Fibroblast of skin of left quadriceps (primary cell): ENCODE measurements at regions not wholly inside any gene's neighbourhood (a gene's known extent, or its start where the extent isn't known, plus 50 kb on each side); places are given as distances from the start of the nearest gene placed in this dataset.

Source experiments
- DNase-seq, 2 experiments: peaks; one replicate each; pipeline ENCODE4 v3.0.0-alpha.2; 2013; ENCODE audit warnings: low read depth in 2 of 2

DNA sequence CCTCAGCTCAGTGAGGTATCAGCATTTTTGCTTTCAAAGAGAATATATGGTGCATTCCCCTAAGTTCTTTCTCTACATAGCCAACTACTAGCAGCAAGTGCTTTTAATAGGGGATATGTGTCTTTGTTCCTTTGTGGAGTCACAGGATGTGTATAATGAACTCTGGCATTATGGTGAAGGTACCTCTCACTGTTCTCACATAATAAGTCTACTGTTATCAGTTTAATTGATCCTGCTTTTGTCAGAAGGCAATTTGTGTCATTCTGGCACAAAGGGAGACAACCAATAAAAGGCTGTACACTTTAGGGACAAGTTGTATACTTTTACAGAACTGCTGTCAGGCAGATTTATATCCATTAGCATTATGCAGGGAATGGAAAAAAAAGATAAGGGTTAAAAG is 531.4 kb upstream of the RIOK2 start:
- DNase-seq = no peak

DNA sequence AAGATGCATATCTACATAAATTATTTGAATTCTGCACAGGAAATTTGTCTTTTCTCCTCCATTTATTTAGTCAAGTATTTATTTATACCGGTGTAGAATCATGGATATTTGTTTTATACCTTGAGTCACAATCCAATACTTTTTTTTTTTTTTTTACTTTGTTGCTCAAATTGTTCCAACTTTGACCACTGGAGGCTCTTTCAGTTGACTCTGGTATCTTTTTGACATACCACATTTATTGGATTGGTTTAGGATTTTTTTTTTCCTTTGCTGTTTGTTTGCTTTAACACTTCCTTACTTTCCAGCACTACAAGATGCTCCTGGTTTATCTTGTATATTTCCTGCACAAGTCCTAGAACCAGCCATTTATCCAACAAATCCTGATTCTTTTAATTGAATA is 543.1 kb upstream of the RIOK2 start:
- no peak for DNase-seq

DNA sequence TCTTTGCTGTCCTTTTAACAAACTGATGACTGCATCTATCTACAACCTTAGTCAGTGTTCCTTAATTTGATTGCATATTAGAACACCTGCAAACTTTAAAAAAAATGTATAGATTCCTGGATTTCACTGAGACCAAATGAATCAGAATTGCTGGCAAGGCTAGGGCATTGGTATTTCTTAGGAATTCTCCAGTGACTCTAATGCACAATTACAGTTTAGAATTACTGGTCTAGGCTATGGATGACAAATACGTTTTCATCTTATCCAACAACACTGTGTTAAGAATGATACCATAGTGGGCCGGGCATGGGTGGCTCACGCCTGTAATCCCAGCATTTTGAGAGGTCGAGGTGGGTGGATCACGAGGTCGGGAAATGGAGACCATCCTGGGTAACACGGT is 545.9 kb upstream of the RIOK2 start:
- DNase-seq = no peak

DNA sequence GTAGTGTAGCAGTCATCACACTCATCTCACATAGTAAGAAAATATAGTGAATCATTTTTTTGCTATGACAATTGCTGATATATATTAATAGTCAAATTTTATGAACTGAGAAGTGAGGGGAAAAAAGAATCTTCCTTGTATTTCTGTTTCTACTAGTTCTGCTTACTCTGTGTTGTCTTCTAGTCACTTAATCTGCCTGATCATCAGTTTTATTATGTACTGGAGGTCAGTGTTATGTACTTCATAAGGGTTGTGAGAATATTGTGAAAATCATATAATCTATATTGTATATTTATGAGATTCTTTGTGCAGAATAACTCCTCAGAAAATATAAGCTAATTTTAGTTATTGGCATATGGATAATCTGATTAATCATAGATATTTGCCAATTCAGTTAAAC is 546.9 kb upstream of the RIOK2 start:
- no peak for DNase-seq

DNA sequence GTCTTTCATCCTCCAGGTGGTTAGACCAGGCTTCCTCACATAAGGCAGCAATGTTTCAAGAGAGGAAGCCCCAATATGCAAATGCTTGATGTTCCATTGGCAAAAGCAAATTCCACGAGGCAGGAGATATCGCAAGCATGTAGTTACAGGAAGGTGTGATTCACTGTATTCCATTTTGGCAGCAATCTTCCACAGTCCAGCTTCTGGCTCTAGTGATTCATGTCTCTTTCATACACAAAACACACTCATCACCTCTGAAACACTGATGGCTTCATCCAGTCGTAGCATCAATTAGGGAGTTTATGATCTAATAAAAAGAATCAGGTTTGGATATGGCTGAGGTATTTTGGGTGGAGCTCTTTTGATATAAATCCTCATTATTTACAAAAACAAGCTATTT is 552.2 kb upstream of the RIOK2 start:
- DNase-seq = peak; percentile 63 to 65

DNA sequence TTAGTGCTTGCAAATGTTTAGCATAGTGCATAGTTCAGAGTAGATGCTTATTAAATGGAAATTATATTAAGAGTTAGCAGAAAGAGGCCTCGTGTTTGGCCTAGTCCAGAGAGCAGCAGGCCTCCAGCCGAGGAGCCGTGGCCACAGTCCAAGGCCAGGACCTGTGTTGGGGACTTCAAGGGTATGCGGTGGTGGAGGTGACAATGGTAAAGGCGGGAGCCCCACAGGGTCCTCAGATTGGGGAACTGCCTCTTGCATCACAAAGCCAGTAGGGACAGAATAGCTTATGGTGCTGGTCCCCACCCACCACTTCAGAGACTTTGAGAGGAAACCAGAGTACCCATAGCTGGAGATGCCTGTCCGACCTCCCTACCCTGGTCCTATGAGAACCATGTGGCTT is 554.6 kb upstream of the RIOK2 start:
- no peak for DNase-seq

DNA sequence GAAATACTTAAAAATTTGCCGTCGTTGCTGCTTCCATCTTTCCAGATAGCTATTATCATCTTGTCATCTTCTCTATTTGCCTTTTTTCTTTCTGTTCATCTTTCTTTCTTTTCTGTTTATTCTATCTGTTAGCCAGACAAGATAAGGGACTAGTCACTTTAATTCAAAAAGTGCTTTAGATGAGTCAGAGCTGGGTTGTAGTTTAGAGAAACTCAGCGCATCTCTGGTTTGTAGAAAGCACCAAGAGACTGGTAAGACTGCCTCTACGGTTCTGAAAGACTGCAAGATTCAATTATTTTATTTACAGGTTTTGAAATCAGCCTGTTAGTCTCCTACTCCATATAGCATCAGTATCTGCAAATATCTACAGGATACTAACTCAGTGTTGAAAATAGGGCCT is 562.8 kb upstream of the RIOK2 start:
- no peak for DNase-seq

DNA sequence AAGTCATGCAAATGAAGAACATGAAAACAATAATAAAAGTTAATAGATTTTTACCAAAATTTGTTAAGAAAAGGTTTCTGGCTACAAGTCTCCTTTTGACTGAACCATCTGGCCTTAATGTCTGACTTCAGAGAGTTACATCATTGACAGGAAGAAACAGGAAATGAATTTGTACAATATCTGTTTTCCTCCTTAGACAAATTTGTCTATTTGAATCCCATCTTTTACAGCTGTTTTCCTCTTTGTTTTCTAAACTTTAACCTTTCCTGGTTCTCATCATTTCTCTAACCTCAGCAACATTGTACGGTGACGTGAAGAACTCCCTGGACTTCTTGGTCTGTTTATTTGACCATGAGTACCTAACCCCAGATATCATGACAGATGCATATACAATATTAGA is 567.5 kb upstream of the RIOK2 start:
- DNase-seq = no peak

DNA sequence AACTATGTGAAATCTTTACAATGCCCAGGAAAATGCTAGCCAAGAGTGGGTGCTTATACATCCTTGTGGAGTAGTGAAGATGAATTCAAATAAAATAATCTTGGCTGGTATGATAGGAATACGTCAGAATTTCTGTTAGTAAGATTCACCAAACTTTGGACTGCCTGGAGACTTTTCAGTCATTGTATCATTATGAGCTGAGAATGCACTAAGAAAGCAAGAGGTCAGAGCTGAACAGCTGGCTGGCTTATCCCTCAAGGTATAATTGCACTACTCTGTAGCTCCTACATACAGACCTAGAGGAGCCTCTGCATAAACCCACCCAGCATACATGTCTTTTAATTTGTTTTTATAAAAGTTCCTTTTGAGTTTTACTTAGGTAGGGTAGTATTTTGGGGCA is 568.5 kb upstream of the RIOK2 start:
- DNase-seq = no peak

DNA sequence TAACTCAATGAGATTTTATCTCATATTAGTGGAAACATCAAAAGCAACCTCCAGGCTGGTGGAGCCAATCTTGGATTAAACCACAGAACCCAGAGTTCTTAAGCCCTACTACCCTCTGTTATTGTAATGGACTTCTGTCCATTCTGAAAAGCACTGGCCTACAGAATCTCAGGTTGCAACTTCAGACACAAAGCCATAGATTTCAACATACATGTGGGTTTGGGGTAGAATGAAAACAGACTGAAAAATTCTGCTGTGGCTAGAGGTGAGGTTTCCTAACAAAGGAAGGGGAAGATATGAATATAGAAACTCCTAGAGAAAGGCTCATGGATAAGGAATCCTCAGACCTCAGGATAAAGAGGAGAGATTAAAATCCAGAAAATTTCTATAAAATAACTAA is 569.8 kb upstream of the RIOK2 start:
- no peak for DNase-seq

DNA sequence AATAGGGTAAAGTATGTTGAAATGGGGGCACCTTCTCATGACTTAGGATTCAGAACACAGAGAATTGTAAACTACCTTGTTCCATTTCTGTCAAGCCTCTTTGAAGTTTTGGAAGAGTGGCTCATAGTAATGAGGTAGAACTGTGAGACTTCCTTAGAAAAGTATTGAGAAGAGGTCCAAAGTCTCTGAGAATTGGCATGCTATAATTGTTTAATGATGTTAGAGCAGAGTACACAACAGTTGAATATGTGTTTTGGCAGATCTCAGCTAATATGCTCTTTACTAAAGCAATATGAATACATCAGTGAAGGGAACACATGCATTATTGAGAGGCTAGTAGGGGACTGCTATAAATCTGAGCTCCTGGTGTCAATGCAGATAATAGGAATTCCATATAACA is 579.4 kb upstream of the RIOK2 start:
- no peak for DNase-seq

DNA sequence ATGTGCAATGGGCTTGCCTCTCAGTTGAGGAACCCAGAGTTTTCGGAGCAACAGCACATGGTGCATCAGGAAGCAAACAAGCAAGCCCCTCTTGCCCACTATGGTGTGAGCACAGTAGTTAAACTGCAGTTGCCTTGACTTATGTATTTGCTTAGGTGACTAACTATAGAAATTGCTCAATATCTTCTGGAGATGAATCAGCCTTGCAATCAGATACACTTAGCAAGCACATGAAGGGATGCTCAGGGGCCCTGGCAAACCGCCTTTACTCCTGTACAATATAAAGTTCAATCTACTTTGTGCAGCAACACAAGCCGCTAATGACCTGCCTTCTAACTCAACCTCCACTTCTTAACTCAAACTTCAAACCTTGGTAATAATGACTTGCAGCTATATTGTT is 581.7 kb upstream of the RIOK2 start:
- peak; percentile 62 to 66 for DNase-seq

DNA sequence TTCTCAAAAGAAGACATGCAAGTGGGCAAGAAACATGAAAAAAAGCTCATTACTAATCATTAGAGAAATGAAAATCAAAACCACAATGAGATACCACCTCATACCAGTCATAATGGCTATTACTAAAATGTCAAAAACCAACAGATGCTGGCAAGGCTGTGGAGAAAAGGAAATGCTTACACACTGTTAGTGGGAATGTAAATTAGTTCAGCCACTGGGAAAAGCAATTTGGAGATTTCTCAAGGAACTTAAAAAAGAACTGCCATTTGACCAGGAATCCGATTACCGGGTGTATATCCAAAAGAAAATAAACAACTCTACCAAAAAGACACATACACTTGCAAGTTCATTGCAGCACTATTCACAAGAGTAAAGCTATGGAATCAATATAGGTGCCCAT is 595.4 kb upstream of the RIOK2 start:
- peak in 1 of 2 experiments; percentile 2 for DNase-seq

DNA sequence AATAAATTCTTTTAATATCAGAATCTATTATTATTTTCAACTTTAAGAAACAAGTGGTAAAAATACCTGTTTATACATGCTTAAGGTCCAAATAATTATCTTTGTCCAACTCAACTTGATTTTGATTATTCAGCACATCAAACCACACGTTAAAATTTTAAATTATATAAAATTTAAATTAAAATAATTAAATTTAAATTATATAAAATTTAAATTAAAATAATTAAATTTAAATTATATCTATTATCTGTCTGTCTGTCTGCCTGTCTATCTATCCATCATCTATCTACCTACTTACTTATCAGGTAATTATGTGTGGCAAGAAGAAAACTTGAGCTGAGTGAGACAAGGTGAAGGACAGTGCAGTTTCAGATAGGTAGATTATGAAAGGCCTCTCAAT is 605.3 kb upstream of the RIOK2 start:
- DNase-seq = no peak

DNA sequence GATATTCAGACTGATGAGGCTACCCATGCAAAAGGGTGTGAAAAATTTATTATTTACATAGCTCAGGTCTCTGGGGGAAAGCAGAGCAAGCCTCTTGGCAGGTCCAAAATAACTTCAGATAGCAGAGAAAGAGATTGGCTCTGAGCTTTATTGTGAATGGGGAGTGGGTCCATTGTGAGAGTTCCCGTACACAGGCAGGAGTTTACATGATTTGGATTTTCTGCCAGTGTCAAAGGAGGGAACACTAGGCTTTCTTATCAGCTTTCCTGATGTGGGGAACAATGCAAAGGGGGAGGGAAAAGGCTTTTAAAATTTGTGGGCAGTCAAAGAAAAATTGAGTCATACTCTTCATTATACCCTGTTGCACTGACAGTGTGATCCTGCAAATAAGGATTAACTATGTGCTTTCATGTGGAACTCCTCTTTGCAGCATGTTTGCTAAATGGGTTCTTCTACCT is 615.0 kb upstream of the RIOK2 start:
- no peak for DNase-seq

DNA sequence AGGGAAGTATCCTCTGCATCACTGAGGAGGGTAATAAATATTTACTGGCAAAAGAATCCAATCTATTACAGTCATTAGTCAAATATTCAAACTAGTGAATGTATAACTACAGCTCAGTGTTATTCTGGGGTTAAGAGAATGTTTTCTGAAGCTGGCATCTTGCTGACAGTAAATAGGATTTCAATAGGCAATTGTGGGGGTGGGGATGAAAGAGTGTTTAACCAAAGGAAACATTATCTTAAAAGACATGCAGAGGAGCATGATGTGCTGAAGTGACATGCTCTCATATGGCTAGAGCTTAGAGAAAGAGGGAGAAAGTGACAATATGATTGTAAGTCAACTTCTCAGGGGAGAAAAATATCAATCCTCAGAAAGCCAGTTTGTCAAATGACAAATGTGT is 618.4 kb upstream of the RIOK2 start:
- no peak for DNase-seq

DNA sequence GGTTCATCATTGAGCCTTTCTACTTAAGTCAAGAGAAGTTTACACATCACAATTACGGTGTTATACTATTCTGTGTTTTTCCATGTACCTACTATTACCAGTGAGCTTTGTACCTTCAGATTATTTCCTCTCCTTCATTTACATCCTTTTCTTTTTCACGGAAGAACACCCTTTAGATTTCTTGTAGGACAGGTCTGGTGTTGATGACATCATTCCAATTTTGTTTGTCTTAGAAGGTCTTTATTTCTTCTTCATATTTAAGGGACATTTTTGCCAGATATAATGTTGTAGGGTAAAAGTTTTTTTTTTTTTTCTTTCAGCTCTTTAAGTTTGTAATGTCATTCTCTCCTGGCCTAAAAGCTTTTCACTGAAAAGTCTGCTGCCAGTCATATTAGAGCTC is 637.1 kb upstream of the RIOK2 start:
- no peak for DNase-seq

DNA sequence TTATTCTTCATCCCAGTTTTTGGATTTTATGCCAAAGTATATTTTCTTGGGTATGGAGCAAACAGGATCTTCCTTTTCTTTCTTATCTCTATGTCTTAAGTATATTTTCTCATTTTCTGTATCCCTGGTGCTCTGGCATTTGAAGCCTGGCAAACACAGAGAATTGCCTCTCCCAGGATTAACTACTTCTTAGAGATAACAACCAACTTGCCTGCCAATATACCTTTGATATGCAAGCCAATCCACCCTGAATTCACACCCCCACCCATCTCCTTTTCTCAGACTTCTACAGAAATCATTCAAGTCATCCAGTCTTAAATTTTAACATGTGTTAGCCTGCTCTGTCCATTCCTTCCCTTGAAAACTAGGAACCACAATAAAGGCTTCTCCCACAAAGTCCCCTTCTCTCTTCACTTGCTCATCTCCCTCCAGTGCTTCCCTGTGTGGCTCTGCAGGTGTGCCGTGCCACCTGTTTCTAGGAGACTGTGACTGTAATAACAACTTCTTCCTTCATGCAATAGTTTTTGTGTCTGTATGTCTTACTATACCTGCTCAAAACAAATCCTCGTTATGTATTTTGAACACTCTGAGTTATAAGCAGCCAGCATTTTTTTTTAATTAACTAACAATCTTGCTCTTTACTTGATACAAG is 649.7 kb upstream of the RIOK2 start:
- no peak for DNase-seq

DNA sequence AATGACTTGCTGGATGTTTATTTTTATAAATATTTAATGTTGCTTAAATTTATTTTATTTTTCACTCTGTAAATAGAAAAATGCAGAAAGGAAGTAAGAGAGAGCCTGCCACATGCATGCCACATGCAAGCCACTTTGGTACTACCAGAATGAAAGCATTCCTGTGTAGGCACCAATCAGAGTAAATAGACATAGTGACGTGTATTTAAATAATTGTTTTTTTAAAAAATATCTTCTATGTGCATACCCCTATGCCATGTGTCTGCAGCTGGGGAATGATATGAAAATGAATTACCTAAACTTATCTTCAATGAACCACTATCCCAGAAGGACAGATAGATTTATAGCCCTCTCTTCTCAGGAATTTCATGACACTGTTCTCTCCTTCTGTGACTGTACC is 651.5 kb upstream of the RIOK2 start:
- DNase-seq = no peak

DNA sequence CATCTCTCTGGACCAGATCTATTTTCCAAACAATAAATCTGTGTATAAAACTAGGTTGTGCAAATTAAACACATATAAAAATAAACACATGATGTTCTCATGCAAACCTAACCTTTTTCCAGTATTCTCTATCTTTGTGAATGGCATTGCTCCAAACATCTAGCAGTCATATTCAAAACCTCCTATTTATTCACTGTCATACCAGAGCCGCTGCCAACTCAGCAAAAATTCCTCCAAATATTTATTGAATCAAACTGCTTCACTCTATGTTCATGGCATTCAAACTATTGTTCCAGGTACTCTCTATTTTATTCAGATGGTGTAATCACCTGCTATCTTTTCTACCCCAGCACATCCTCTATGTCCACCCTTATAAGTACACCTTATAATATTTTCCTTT is 652.1 kb upstream of the RIOK2 start:
- no peak for DNase-seq

DNA sequence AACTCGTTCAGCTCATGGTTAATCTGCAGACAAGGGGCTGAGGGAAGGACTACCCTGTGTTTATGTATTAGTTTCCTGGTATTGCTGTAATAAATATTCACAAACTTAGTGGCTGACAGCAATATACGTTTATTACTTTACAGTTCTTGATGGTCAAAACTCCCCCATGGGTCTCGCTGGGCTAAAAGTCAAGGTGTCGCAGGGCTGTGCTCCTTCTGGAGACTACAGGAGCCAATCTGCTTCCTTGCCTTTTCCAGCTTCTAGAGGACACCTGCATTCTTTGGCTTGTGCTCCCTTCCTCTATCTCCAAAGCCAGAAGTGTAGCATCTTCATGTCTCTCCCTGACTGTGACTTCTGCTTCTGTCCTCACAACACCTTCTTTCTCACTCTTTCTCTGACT is 653.8 kb upstream of the RIOK2 start:
- DNase-seq = no peak

DNA sequence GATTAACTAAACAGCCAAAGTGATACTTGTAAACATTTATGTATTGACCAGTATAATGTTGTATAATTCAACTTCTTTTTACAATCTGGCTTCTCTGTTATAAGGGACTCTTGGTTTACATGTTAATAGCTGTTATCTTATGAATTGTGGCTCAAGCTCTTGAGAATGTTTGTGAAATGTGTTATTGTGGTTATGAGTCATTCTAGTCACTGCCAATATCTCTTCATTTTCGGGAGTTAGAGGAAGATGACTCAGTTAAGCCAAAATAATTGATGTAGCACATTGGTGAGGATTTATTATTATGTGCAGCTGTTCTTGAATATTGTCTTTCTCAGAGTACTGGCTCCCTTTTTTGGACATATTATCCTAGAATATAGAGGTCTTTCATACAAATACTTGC is 655.2 kb upstream of the RIOK2 start:
- DNase-seq = peak; percentile 97

DNA sequence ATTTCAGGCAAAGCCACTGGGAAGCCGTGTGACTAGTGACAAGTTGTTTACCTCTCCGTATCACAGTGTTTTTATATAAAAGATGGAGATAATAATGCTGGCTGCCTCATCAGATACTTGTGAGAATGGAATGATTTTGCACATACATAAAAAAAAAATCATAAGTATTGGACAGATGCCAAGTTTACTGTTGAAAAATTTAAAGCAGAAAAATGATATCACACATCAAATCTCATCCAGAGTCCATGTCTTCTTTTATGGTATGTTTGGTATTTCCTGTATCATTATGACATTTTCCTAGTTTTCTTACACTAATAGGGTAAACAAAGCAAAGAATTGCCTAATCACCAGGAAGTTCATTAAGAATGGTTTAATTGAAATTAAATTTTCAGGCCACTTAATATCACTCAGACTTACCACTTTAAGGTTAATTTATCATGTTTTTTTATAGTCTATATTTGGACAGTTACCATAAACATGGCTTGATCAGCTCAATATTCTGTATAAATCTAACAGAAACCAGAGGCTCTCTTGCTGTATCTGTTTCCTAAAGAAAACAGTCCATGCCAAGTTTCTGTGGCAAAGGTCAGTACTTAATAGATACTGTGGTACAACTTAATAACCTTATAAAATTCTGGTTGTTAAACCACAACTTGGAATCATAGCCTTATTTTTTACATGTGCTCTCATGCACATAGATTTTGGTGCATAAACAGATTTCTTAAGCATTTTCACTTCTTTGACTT is 656.5 kb upstream of the RIOK2 start:
- DNase-seq = peak; percentile 21 to 29

DNA sequence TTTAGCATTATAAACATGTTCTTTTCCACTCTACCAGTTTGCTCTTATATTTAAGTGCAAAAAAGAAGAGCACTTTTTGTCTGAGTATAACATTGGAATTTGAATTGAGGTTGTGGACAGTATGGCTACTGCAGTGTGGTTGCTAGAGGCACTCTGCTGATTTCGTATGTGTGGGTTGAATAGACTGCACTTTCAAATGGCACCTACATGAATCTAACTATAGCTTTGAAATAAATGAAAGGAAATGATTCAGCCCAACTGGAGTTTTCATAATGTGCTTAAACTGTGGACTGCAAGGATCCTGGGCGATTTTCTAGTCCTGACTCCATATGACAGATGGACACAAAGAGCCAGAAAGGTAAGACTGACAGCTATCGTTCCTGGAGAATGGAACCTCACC is 657.6 kb upstream of the RIOK2 start:
- no peak for DNase-seq
